H9 (cell line): ENCODE measurements at regions not wholly inside any gene's neighbourhood (a gene's known extent, or its start where the extent isn't known, plus 50 kb on each side); places are given as distances from the start of the nearest gene placed in this dataset.

Experiments used
- DNase-seq: peaks from one replicate; pipeline ENCODE4 v3.0.0-alpha.2; 2017
- H2AFZ ChIP-seq: one replicate; pipeline ENCODE4 v1.6.1; 2013; ENCODE audit warnings: mild to moderate bottlenecking, low read length, control low read depth, moderate library complexity
- H2AK5ac ChIP-seq: 2 replicates; pipeline ENCODE4 v1.6.1; 2013; ENCODE audit warnings: low read length, control low read depth, mixed read lengths; ENCODE audit not compliant: insufficient read length
- H2BK120ac ChIP-seq: one replicate; pipeline ENCODE4 v1.6.1; 2013; ENCODE audit warnings: low read depth, mild to moderate bottlenecking, low read length, control low read depth, inconsistent platforms; ENCODE audit not compliant: poor library complexity, severe bottlenecking
- H2BK12ac ChIP-seq: 2 replicates; pipeline ENCODE4 v1.6.1; 2013; ENCODE audit warnings: low read length, control low read depth, mixed read lengths, low read depth; ENCODE audit not compliant: insufficient read length
- H2BK15ac ChIP-seq: 2 replicates; pipeline ENCODE4 v1.6.1; 2013; ENCODE audit warnings: low read depth, low read length, control low read depth
- H2BK20ac ChIP-seq: one replicate; pipeline ENCODE4 v1.6.1; 2013; ENCODE audit warnings: low read depth, mild to moderate bottlenecking, low read length, control low read depth, inconsistent platforms; ENCODE audit not compliant: poor library complexity, severe bottlenecking
- H2BK5ac ChIP-seq: 2 replicates; pipeline ENCODE4 v1.6.1; 2013; ENCODE audit warnings: low read length, control low read depth, mixed read lengths; ENCODE audit not compliant: insufficient read length
- H3K14ac ChIP-seq: 2 replicates; pipeline ENCODE4 v1.6.1; 2013; ENCODE audit warnings: low read length, control low read depth; ENCODE audit not compliant: insufficient read depth
- H3K18ac ChIP-seq: 2 replicates; pipeline ENCODE4 v1.6.1; 2013; ENCODE audit warnings: low read depth, mild to moderate bottlenecking, mixed read lengths, low read length, control low read depth; ENCODE audit not compliant: insufficient read length
- H3K23ac ChIP-seq: 2 replicates; pipeline ENCODE4 v1.6.1; 2013; ENCODE audit warnings: low read length, control low read depth, mixed read lengths, low read depth; ENCODE audit not compliant: insufficient read length
- H3K23me2 ChIP-seq: 2 replicates; pipeline ENCODE4 v1.6.1; 2013; ENCODE audit warnings: low read depth, mild to moderate bottlenecking, mixed read lengths, low read length, control low read depth; ENCODE audit not compliant: insufficient read length, poor library complexity, severe bottlenecking
- H3K27ac ChIP-seq: 2 replicates; pipeline ENCODE4 v1.5.1; 2013; ENCODE audit warnings: low read length, control low read depth, mixed read lengths, low read depth; ENCODE audit not compliant: insufficient read length
- H3K27me3 ChIP-seq: 2 replicates; pipeline ENCODE4 v1.6.1; 2013; ENCODE audit warnings: low read length, control low read depth, inconsistent platforms; ENCODE audit not compliant: insufficient read depth
- H3K4ac ChIP-seq: 2 replicates; pipeline ENCODE4 v1.6.1; 2013; ENCODE audit warnings: low read depth, mild to moderate bottlenecking, control low read depth, inconsistent platforms, low read length, moderate library complexity
- H3K4me1 ChIP-seq: 2 replicates; pipeline ENCODE4 v1.6.1; 2013; ENCODE audit warnings: low read length, control low read depth, inconsistent platforms; ENCODE audit not compliant: insufficient read depth
- H3K4me2 ChIP-seq: 2 replicates; pipeline ENCODE4 v1.6.1; 2013; ENCODE audit warnings: low read length, control low read depth, mixed read lengths; ENCODE audit not compliant: insufficient read length, insufficient read depth
- H3K56ac ChIP-seq: 2 replicates; pipeline ENCODE4 v1.6.1; 2013; ENCODE audit warnings: low read depth, mild to moderate bottlenecking, mixed read lengths, low read length, control low read depth; ENCODE audit not compliant: insufficient read length
- H3K79me1 ChIP-seq: 2 replicates; pipeline ENCODE4 v1.6.1; 2013; ENCODE audit warnings: low read depth, mild to moderate bottlenecking, moderate library complexity, low read length, control low read depth, inconsistent platforms; ENCODE audit not compliant: insufficient read depth, poor library complexity, severe bottlenecking
- H3K79me2 ChIP-seq: 2 replicates; pipeline ENCODE4 v1.6.1; 2013; ENCODE audit warnings: low read length, control low read depth, inconsistent platforms; ENCODE audit not compliant: insufficient read depth
- H3K9ac ChIP-seq: 2 replicates; pipeline ENCODE4 v1.6.1; 2013; ENCODE audit warnings: low read length, control low read depth, mixed read lengths; ENCODE audit not compliant: insufficient read length; ENCODE audit errors: extremely low read depth
- H3K9me3 ChIP-seq: one replicate; pipeline ENCODE4 v1.6.1; 2013; ENCODE audit warnings: low read depth, low read length, inconsistent platforms; ENCODE audit not compliant: control insufficient read depth
- H3T11ph ChIP-seq: one replicate; pipeline ENCODE4 v1.6.1; 2013; ENCODE audit warnings: mild to moderate bottlenecking, low read length, control low read depth, inconsistent platforms
- H4K20me1 ChIP-seq: one replicate; pipeline ENCODE4 v1.6.1; 2013; ENCODE audit not compliant: control insufficient read depth, insufficient read length, insufficient read depth
- H4K5ac ChIP-seq: 2 replicates; pipeline ENCODE4 v1.6.1; 2013; ENCODE audit warnings: low read depth, mild to moderate bottlenecking, mixed read lengths, low read length, control low read depth; ENCODE audit not compliant: insufficient read length
- H4K8ac ChIP-seq: replicated peaks from 2 replicates; pipeline ENCODE4 v1.6.1; 2013; ENCODE audit warnings: low read length, control low read depth, mixed read lengths, low read depth; ENCODE audit not compliant: insufficient read length
- H4K91ac ChIP-seq: 2 replicates; pipeline ENCODE4 v1.6.1; 2013; ENCODE audit warnings: low read depth, mild to moderate bottlenecking, moderate library complexity, mixed read lengths, low read length, control low read depth; ENCODE audit not compliant: insufficient read length
- H3K27ac Mint-ChIP-seq, 3 experiments: 2 replicates in 2 of 3; 3 replicates in 1 of 3; pipeline ENCODE4 v1.8.0; 2020 to 2021; ENCODE audit warnings: mixed read lengths in 3 of 3, mild to moderate bottlenecking in 1 of 3, moderate library complexity in 1 of 3
- H3K27me3 Mint-ChIP-seq: 2 replicates; pipeline ENCODE4 v1.8.0; 2021; ENCODE audit warnings: low read depth, mild to moderate bottlenecking, moderate library complexity, mixed read lengths
- H3K36me3 Mint-ChIP-seq, 3 experiments: 2 replicates in 2 of 3; 3 replicates in 1 of 3; pipeline ENCODE4 v1.8.0; 2020 to 2021; ENCODE audit warnings: low read depth in 3 of 3, mixed read lengths in 3 of 3; ENCODE audit not compliant: insufficient read depth in 1 of 3
- H3K4me1 Mint-ChIP-seq, 2 experiments: 2 replicates each; pipeline ENCODE4 v1.8.0; 2020; ENCODE audit warnings: mixed read lengths in 2 of 2
- H3K4me3 Mint-ChIP-seq, 2 experiments: 2 replicates in 1 of 2; 3 replicates in 1 of 2; pipeline ENCODE4 v1.8.0; 2020 to 2021; ENCODE audit warnings: mild to moderate bottlenecking in 2 of 2, mixed read lengths in 2 of 2, moderate library complexity in 1 of 2
- H3K9me3 Mint-ChIP-seq, 2 experiments: 2 replicates in 1 of 2; 3 replicates in 1 of 2; pipeline ENCODE4 v1.8.0; 2020; ENCODE audit warnings: mild to moderate bottlenecking in 2 of 2, mixed read lengths in 2 of 2, moderate library complexity in 1 of 2
- TF ChIP-seq, protein P1 (sequence below): fragments of 200-600 bp; sonication (generic); conservative IDR thresholded peaks from 3 replicates; pipeline ENCODE4 v1.8.0; 2021; ENCODE audit warnings: antibody characterized with exemption, mild to moderate bottlenecking

DNA sequence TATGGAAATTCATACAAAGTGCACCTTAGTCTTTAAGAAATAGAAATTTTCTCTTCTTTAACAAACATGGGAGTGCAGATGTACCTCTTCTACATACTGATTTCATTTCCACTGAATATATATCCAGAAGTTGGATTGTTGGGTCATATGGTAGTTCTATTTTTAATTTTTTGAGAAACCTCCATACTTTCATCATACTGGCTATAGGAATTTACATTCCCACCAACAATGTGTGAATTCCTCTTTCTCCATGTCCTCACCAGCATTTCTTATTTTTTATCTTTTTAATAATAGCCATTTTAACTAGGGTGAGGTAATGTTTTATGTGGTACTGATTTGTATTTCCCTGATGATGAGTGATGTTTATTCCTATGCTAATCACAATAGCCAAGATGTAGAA, 87.5 kb downstream of the RGS2 start:
- TF ChIP-seq, protein P1, sequence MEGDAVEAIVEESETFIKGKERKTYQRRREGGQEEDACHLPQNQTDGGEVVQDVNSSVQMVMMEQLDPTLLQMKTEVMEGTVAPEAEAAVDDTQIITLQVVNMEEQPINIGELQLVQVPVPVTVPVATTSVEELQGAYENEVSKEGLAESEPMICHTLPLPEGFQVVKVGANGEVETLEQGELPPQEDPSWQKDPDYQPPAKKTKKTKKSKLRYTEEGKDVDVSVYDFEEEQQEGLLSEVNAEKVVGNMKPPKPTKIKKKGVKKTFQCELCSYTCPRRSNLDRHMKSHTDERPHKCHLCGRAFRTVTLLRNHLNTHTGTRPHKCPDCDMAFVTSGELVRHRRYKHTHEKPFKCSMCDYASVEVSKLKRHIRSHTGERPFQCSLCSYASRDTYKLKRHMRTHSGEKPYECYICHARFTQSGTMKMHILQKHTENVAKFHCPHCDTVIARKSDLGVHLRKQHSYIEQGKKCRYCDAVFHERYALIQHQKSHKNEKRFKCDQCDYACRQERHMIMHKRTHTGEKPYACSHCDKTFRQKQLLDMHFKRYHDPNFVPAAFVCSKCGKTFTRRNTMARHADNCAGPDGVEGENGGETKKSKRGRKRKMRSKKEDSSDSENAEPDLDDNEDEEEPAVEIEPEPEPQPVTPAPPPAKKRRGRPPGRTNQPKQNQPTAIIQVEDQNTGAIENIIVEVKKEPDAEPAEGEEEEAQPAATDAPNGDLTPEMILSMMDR, result no peak
- no peak overlapping the region for H3K4me2 ChIP-seq
- H4K8ac ChIP-seq, result no peak overlapping the region
- H3K23ac ChIP-seq, result no peak overlapping the region
- H3K79me2 ChIP-seq, result no peaks in the 10 kb centered on the region
- H3K14ac ChIP-seq, result no peak overlapping the region
- no peak for DNase-seq
- H2BK12ac ChIP-seq, result no peak overlapping the region
- H2AFZ ChIP-seq, result no peak overlapping the region
- H4K91ac ChIP-seq, result no peak overlapping the region
- H3K9ac ChIP-seq, result no peak overlapping the region
- Mint-ChIP-seq H3K27me3 (no peaks in the 10 kb centered on the region), H3K4me3 (no peak overlapping the region), H3K9me3 (no peaks in the 10 kb centered on the region), H3K27ac (no peak overlapping the region), H3K36me3 (no peaks in the 10 kb centered on the region; a peak in 1 of 7 replicates), H3K4me1 (no peaks in the 10 kb centered on the region)
- H2BK20ac ChIP-seq, result no peak overlapping the region
- no peaks in the 10 kb centered on the region for H3K23me2 ChIP-seq
- H3K27ac ChIP-seq, result no peak overlapping the region
- no peaks in the 10 kb centered on the region for H3K27me3 ChIP-seq
- H3T11ph ChIP-seq, result no peak overlapping the region
- H3K9me3 ChIP-seq, result no peaks in the 10 kb centered on the region
- H3K4me1 ChIP-seq, result no peaks in the 10 kb centered on the region
- no peaks in the 10 kb centered on the region for H3K79me1 ChIP-seq
- H2BK5ac ChIP-seq, result no peak overlapping the region
- H3K18ac ChIP-seq, result no peak overlapping the region
- no peak overlapping the region for H4K5ac ChIP-seq
- no peak overlapping the region for H2BK120ac ChIP-seq
- no peak overlapping the region for H3K4ac ChIP-seq
- H2AK5ac ChIP-seq, result no peak overlapping the region
- no peaks in the 10 kb centered on the region for H4K20me1 ChIP-seq
- H2BK15ac ChIP-seq, result no peak overlapping the region
- H3K56ac ChIP-seq, result no peak overlapping the region
